ENCODE measurements at regions not wholly inside any gene's neighbourhood (a gene's known extent, or its start where the extent isn't known, plus 50 kb on each side); places are given as distances from the start of the nearest gene placed in this dataset.
"Not testable (repeated sequence)": the region's sequence is repeated elsewhere in the genome, so short reads cannot be mapped to it uniquely, and the experiment has no call there.

GRCh38 chr1:219863816-219864215 is 64.5 kb downstream of the SLC30A10 start:
- DNase-seq (ENCODE audit: low read depth) = not testable (repeated sequence)

DNA sequence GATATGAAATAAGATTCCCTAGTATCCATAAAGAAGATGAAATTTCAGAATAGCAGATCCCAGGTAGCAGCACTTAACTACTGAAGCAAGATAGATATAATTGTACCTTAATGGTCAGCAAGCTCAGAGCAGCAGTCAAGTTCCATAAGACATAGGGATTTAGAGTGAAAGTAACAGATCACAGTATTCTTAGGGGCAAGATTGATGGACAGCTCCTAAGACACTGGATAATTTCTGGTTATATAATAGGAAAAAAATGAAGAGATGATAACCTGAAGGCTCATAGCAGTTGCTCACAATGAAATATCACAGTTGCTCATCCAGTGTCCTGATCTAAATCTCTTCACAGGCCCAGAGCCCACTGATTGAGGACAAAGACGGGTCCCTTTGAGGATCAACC is 66.0 kb downstream of the SLC30A10 start:
- no peak for DNase-seq (ENCODE audit: low read depth)

GRCh38 chr1:219858980-219859379 is 69.4 kb downstream of the SLC30A10 start:
- DNase-seq (ENCODE audit: low read depth) = no peak

DNA sequence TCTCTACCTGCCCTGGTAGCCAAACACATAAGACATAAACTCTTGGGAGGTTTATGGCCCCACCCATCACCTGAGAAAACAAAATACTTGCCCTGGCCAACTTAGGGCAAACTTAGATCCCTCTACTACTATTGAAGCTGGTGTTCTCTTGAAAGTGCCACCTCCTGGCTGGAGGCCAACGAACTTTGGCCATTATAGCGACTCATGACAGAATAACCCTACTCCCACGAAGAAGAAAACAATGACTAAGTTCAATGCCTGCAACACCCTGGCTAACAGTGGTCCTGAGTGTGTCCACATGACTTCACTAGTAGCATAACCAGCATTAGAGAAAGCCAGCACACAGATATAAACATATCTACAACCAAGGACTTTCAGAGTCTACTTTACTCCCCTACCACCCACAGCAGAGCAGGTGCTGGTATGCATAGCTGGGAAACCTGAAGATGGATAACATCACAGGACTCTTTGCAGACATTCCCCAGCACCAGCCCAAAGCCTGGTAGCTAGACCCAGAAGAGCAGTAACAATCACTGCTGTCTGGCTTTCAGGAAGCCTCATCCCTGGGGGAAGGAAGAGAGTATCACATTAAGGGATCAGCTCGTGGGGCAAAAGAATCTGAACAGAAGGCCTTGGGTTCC is 81.0 kb downstream of the SLC30A10 start:
- DNase-seq (ENCODE audit: low read depth) = no peak

- DNase-seq (ENCODE audit: low read depth) = not testable (repeated sequence)
Observed at GRCh38 chr1:219839595-219839994, 88.8 kb downstream of the SLC30A10 start.

GRCh38 chr1:219837994-219838294 is 90.4 kb downstream of the SLC30A10 start:
- no peak for DNase-seq (ENCODE audit: low read depth)

GRCh38 chr1:219837274-219837993 is 90.9 kb downstream of the SLC30A10 start:
- DNase-seq (ENCODE audit: low read depth) = peak; percentile 67

GRCh38 chr1:219834314-219834917 is 93.9 kb downstream of the SLC30A10 start:
- DNase-seq (ENCODE audit: low read depth) = no peak

DNA sequence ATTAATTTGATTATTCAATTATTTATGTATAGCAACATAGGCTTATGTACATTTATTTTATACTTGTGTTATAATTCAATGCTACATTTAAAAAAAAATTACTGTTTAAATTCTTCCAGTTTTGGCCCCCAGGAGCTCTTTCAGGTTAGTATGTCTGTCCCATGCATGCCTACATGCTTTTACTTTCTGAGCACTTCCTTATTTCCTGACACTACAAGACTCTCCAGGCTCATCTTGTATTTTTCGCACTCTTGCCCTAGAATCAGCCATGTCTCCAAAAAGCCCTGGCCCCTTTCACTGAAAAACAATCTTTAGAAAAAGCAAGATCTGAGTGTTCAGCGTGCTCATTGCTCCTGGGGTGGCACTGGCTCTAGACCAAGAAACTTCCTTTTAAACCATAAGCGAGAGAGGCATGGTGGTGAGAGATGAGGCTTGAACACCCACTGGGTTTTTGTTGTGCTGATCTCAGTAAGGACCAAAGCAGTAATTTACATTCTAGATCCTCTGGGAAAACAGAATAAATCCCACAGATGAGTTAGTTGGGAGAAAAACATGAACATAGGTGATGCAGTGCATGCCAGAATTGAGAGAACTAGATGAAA is 95.0 kb downstream of the SLC30A10 start:
- no peak for DNase-seq (ENCODE audit: low read depth)

DNA sequence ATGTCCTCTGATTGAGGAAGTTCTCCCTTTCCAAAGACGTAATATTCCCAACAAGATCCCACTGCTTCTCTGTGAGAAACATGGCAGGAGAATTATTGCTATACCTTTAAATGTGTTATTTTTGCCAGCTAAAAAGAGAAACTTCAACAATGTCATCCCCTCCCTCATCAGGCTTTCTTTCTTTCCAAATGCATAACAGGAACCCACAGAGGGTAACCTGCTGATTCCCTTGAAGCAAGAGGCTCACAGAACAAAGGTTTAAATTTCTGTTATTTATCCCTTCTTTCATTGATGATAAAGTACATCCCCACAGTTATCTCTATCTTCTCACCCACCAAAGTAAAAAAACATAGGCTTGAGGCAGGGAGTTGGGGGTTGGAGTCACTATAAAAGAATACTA is 102.1 kb downstream of the SLC30A10 start:
- DNase-seq (ENCODE audit: low read depth) = no peak

DNA sequence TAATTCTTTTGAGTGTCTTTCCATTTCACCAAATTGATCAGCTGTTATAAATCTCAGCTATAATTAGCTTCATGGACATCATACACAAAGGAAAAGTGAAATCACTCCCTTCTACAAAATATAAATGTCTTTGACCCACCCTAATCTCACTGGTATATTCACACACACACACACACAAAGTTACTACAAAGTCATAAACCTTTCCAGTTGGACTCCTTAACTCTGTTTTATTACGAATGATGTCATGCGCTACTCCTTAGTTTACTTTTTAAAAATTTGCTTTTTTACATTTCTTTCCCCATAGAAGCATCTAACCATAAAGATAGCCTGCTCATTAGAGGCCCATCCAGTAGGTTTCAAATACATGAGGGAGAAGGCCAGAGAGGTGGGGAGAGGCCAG is 103.0 kb downstream of the SLC30A10 start:
- no peak for DNase-seq (ENCODE audit: low read depth)

- DNase-seq (ENCODE audit: low read depth) = no peak
Observed at GRCh38 chr1:219824338-219824737, 104.0 kb downstream of the SLC30A10 start.

GRCh38 chr1:219820551-219820950 is 107.8 kb downstream of the SLC30A10 start:
- no peak for DNase-seq (ENCODE audit: low read depth)

- DNase-seq (ENCODE audit: low read depth) = no peak
Observed at GRCh38 chr1:219817914-219818313, 110.4 kb downstream of the SLC30A10 start.

DNA sequence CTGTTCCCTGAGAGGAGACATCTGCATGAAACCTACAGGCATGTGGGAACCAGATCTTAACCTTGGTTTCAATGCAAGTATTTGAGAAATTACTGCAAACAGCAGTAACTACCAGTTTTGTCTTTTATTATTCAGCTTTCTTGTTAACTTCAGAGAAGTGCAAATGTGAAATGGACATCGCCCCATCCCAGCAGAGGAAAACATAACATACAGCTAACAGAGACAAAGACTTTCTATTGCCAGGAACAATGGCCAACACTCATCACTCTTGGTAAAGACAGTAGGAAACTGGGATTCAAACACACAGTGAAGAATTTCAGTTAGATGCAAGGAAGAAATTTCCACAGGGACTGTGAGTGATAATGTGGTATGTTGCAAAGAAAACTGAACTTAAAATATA is 115.1 kb downstream of the SLC30A10 start:
- no peak for DNase-seq (ENCODE audit: low read depth)

DNA sequence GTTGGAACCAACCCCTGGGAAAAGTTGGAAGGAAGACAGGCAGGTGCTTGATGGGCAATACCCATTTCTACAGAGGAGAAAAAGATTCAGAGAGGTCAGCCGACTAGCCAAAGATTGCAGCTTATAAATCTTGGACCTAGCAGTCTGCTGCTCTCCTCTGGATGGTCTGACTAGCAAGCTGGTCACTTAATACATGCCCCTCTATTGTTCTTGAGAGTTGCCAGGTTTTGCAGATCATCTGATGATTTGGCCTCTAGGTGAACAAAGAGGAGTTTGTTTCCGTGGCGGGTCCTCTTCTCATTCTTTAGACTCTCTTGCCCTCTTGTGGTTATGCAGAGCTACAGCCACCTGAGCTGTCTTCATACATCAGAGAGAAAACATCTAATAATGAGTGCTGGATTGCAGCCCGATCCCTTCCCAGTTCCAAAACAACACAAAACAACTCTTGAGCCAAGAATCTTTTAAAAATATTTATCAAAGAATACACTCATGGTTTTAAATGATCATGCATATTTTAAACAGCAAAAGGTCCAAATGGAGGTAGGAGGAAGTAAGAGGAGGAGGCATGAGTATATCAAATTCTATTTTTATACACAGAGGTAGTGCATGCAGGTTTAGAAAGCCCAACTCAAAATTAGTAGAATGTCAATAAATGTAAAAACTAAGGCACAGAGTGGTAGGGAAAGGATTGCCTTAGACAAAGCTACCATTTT is 115.7 kb downstream of the SLC30A10 start:
- peak; percentile 77 for DNase-seq (ENCODE audit: low read depth)

- DNase-seq (ENCODE audit: low read depth) = no peak
Observed at GRCh38 chr1:219812086-219812485, 116.3 kb downstream of the SLC30A10 start.

DNA sequence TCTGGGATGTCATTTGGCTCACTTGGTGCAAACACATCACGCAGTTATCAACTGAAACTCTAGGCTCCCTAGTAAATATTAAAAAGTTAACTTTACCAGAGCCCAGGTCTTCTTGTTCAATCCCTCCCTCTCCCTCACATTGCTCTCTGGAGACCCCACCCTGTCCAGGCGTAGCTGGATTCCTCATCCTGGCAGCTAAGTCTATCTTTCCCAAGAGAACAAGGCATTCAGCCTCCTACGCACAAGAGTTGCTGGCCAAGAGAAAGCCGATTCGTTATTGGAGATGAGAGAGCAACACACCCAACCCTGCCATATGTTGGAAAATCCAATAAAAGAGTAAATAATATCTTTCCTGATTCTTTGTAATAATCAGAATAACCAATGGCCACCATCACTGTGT is 117.9 kb downstream of the SLC30A10 start:
- DNase-seq (ENCODE audit: low read depth) = no peak

DNA sequence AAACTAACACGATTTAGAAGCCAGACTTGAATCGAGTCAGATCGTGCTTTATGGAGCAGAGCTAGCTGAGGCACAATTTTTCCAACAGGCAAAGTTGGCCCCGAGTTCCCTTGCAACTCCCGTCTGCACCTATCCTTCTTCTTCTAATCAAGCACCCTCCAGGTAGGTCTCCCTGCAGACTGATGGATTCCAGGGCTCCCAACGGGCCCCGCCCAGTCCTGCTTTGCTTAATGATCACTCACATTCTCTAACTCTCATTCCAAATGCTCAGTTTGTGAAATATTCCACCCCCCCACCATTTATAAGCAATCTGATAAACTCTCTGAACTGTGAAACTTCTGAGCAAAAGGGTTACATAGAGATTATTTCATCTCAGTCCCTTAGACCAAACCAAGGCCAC is 119.6 kb downstream of the SLC30A10 start:
- DNase-seq (ENCODE audit: low read depth) = no peak

DNA sequence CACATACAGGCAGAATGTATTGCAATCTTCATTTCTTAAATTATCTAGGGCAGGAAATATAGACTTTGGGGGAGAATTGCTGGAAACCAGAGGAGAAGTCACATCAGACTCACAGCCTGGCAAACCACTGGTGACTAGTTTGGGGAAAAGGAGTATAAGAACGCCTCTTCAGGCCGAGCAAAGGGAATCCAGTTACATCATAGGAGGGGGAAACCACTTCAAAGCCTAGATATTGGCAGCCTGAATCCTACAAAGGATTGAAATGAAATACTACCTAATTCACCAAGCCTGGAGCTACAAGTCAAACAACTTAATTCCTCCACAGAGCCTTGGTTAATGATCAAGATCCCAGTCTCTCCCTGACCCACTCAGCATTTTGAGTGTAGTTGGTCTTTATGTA is 121.7 kb downstream of the SLC30A10 start:
- DNase-seq (ENCODE audit: low read depth) = no peak

- no peak for DNase-seq (ENCODE audit: low read depth)
Observed at GRCh38 chr1:219806020-219806419, 122.3 kb downstream of the SLC30A10 start.

GRCh38 chr1:219805191-219805590 is 123.2 kb downstream of the SLC30A10 start:
- DNase-seq (ENCODE audit: low read depth) = no peak

Data from iris pigment epithelial cell (primary cell).